ENCODE measurements at regions not wholly inside any gene's neighbourhood (a gene's known extent, or its start where the extent isn't known, plus 50 kb on each side); places are given as distances from the start of the nearest gene placed in this dataset.
"Not testable (repeated sequence)": the region's sequence is repeated elsewhere in the genome, so short reads cannot be mapped to it uniquely, and the experiment has no call there.

- not testable (repeated sequence) for H3K4me3 Mint-ChIP-seq (ENCODE audit: unreplicated experiment); H3K4me1 Mint-ChIP-seq (ENCODE audit: low read depth, unreplicated experiment); H3K9me3 Mint-ChIP-seq (ENCODE audit: unreplicated experiment); H3K27ac Mint-ChIP-seq (ENCODE audit: unreplicated experiment); H3K27me3 Mint-ChIP-seq (ENCODE audit: unreplicated experiment); H3K36me3 Mint-ChIP-seq (ENCODE audit: unreplicated experiment); DNase-seq
These were observed 891.4 kb upstream of the ADAMTS5 start for GRCh38 chr21:27858053-27858825.

DNA sequence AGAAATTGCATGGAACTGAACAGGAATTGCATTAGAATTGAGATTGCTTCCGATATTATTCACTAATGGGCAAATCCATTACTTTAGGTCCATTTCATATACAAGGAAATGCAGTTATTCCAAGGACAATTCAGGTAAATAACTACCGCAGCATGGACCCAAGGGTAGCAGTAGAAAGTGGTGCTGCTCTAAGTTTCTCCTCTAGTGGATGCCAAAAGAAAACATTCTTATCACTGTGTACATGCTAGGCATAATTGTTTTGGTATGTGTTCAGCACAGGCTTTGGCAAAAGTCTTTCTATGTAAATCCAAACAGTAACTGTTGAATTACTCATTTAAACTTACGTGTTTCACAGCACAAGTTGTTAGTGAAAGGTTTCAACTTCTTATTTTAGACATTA, 890.1 kb upstream of the ADAMTS5 start:
- H3K4me3 Mint-ChIP-seq (ENCODE audit: unreplicated experiment); H3K9me3 Mint-ChIP-seq (ENCODE audit: unreplicated experiment); H3K27me3 Mint-ChIP-seq (ENCODE audit: unreplicated experiment); H3K27ac Mint-ChIP-seq (ENCODE audit: unreplicated experiment); H3K36me3 Mint-ChIP-seq (ENCODE audit: unreplicated experiment); DNase-seq; H3K4me1 Mint-ChIP-seq (ENCODE audit: low read depth, unreplicated experiment): not testable (repeated sequence)

- no peak for DNase-seq
- no peaks in the 10 kb centered on the region for H3K9me3 Mint-ChIP-seq (ENCODE audit: unreplicated experiment)
- no peak for TF ChIP-seq CTCF (IDR thresholded peaks at IDR 0.05; ENCODE audit: partially characterized antibody, unreplicated experiment)
- no peaks in the 10 kb centered on the region for H3K27me3 Mint-ChIP-seq (ENCODE audit: unreplicated experiment)
- no peaks in the 10 kb centered on the region for H3K36me3 Mint-ChIP-seq (ENCODE audit: unreplicated experiment)
- H3K27ac Mint-ChIP-seq (ENCODE audit: unreplicated experiment) = no peak overlapping the region
- no peak overlapping the region for H3K4me3 Mint-ChIP-seq (ENCODE audit: unreplicated experiment)
- H3K4me1 Mint-ChIP-seq (ENCODE audit: low read depth, unreplicated experiment) = no peaks in the 10 kb centered on the region
These were observed 874.3 kb upstream of the ADAMTS5 start for GRCh38 chr21:27841084-27841672.

DNA sequence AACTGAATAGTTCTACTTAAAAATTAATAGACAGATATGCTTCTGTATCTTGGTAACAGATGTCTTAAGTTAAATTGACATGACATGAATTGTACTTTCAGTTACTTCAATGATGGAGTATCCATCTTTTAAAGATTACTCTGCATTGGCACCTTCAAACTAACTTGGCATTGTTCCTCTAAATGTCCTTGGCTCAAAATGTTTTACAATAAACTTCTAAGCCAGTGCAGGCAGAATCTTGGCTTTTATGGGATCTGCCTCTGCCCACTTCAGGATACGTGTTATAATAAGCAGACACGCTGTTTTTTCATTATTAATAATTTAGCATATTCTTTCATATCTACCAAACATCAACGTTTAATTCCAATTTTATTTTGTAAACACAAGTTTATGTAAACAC, 873.4 kb upstream of the ADAMTS5 start:
- no peaks in the 10 kb centered on the region for H3K27me3 Mint-ChIP-seq (ENCODE audit: unreplicated experiment)
- TF ChIP-seq CTCF (IDR thresholded peaks at IDR 0.05; ENCODE audit: partially characterized antibody, unreplicated experiment) = no peak
- no peaks in the 10 kb centered on the region for H3K36me3 Mint-ChIP-seq (ENCODE audit: unreplicated experiment)
- no peak overlapping the region for H3K27ac Mint-ChIP-seq (ENCODE audit: unreplicated experiment)
- no peak for DNase-seq
- H3K9me3 Mint-ChIP-seq (ENCODE audit: unreplicated experiment) = no peaks in the 10 kb centered on the region
- H3K4me3 Mint-ChIP-seq (ENCODE audit: unreplicated experiment) = no peak overlapping the region
- no peaks in the 10 kb centered on the region for H3K4me1 Mint-ChIP-seq (ENCODE audit: low read depth, unreplicated experiment)

DNA sequence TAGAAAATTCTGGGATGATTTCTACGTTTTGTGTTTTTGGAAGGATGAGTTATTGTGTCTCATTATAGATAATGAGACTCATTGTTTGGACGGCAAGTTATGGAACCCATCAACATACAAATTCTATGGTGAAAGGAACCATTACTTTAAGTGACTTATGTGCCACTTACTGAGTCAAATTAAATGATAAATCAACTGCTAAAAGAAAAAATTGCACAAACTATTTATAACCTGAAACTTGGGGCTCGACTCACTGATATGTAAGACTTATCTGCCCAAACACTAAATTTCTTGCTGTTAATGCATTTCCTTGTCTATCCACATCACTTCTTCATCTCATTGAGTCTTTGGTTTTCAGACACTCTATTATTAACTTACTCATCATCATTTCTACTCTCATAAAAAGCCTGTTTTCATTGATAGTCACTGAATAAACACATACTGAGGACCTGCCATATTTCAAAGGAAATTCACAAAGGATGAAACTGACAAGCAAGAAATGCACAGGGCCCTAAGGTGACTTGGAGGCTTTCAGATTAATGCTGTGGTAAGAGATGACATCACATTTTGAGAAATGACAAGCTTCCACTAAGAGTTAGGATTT, 872.7 kb upstream of the ADAMTS5 start:
- H3K27ac Mint-ChIP-seq (ENCODE audit: unreplicated experiment) = no peak overlapping the region
- H3K27me3 Mint-ChIP-seq (ENCODE audit: unreplicated experiment) = no peaks in the 10 kb centered on the region
- no peak for DNase-seq
- H3K36me3 Mint-ChIP-seq (ENCODE audit: unreplicated experiment) = no peaks in the 10 kb centered on the region
- no peak overlapping the region for H3K4me3 Mint-ChIP-seq (ENCODE audit: unreplicated experiment)
- no peaks in the 10 kb centered on the region for H3K4me1 Mint-ChIP-seq (ENCODE audit: low read depth, unreplicated experiment)
- no peaks in the 10 kb centered on the region for H3K9me3 Mint-ChIP-seq (ENCODE audit: unreplicated experiment)
- no peak for TF ChIP-seq CTCF (IDR thresholded peaks at IDR 0.05; ENCODE audit: partially characterized antibody, unreplicated experiment)

DNA sequence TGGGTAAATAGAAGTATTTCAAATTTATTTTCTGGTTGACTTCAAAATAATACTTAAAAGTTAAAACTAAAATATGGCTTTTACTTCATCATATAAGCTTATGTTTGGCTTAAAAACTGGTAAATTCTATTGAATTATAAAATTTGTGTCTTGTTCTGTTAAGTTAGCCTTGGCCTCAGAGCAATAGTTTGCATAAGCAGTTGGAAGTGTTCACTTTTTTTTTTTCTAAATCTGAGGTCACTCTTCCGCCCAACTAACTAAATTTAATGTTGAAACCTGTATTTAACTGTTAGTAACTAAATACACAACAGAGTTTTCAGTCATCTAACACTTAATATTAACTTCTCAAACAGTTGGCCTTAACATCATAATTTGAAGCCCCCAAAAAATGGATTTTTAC, 871.7 kb upstream of the ADAMTS5 start:
- no peak for DNase-seq
- TF ChIP-seq CTCF (IDR thresholded peaks at IDR 0.05; ENCODE audit: partially characterized antibody, unreplicated experiment) = no peak
- Mint-ChIP-seq H3K4me3 (ENCODE audit: unreplicated experiment) (no peak overlapping the region), H3K27ac (ENCODE audit: unreplicated experiment) (no peak overlapping the region), H3K4me1 (ENCODE audit: low read depth, unreplicated experiment) (no peaks in the 10 kb centered on the region), H3K36me3 (ENCODE audit: unreplicated experiment) (no peaks in the 10 kb centered on the region), H3K9me3 (ENCODE audit: unreplicated experiment) (no peaks in the 10 kb centered on the region), H3K27me3 (ENCODE audit: unreplicated experiment) (no peaks in the 10 kb centered on the region)
